GM19240 (cell line): ENCODE measurements at regions not wholly inside any gene's neighbourhood (a gene's known extent, or its start where the extent isn't known, plus 50 kb on each side); places are given as distances from the start of the nearest gene placed in this dataset.
A peak's percentile ranks its signal among the peaks of the same experiment; 100 is the strongest.

Experiments used
- DNase-seq: peaks from one replicate; pipeline ENCODE4 v3.0.0; 2011; ENCODE audit warnings: low spot score; ENCODE audit not compliant: insufficient read length

DNA sequence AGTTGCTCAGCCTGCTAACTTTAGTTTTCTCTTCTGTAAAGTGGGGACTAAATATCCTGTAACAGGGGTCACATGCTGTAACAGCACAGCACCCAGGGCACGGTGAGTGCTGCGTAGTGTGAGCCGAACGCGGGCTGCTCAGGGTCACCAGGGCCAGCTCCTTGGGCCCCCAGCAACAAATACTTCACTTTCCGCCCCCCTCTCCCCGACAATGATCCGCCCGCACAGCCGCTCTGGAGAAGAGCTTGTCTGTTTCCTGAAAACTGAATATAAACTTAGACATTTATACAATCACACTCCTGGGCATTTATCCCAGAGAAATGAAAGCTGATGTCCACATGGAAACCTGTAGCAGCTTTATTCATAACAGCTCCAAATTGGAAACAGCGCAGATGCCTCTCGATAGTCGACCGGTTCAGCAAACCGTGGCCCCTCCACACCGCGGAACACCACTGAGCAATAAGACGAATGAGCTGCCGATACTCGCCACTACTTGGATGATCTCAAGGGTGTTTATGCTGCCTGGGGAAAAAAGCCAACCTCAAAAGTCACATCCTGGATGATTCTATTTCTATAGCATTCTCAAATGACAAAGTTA, 267.2 kb downstream of the PARN start:
- no peak for DNase-seq

- no peak for DNase-seq
Measured at GRCh38 chr16:14360326-14361037, 269.6 kb downstream of the PARN start.

- DNase-seq, result no peak
Measured at GRCh38 chr16:14358697-14359305, 271.3 kb downstream of the PARN start.

GRCh38 chr16:14357328-14357727, 272.7 kb downstream of the PARN start:
- no peak for DNase-seq

GRCh38 chr16:14356064-14356463, 274.0 kb downstream of the PARN start:
- DNase-seq, result no peak

- DNase-seq, result peak; percentile 52
Measured at GRCh38 chr16:14354561-14355351, 275.3 kb downstream of the PARN start.

DNA sequence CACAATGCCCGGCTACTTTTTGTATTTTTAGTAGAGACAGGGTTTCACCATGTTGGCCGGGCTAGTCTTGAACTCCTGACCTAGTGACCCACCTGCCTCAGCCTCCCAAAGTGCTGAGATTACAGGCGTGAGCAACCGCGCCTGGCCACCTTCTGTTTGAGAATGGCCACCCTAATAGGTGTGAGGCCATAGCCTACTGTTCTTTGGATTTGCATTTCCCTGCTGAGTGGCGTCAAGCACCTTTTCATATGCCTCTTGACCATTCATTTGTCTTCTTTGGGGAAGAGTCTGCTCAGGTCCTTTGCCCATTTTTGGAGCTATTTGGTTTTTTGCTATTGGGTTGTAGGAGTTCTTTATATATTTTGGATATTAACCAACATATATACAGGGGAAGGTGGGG, 276.7 kb downstream of the PARN start:
- no peak for DNase-seq

GRCh38 chr16:14351647-14352046, 278.4 kb downstream of the PARN start:
- no peak for DNase-seq

- no peak for DNase-seq
Measured at GRCh38 chr16:14350626-14351025, 279.4 kb downstream of the PARN start.

DNA sequence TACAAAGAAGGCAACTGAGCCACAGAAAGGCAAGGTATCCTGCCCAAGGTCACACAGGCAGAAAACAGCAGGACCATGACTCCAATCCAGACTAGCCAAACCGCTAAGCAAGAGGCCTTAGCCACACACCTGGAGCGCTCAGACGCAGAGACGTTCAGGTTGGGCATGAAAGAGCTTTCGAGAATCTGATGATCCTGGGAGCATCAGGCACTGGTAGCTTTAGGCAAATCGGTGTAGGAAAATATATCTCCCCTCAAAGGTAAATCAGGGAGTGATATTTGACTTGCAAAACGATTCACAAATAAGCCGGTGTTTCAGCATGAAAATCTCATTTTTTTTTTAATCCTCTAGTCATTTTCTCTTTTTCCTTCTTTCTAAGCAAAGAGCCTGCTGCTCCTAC, 279.0 kb downstream of the MRTFB start:
- no peak for DNase-seq

GRCh38 chr16:14347706-14348105, 276.6 kb downstream of the MRTFB start:
- no peak for DNase-seq

DNA sequence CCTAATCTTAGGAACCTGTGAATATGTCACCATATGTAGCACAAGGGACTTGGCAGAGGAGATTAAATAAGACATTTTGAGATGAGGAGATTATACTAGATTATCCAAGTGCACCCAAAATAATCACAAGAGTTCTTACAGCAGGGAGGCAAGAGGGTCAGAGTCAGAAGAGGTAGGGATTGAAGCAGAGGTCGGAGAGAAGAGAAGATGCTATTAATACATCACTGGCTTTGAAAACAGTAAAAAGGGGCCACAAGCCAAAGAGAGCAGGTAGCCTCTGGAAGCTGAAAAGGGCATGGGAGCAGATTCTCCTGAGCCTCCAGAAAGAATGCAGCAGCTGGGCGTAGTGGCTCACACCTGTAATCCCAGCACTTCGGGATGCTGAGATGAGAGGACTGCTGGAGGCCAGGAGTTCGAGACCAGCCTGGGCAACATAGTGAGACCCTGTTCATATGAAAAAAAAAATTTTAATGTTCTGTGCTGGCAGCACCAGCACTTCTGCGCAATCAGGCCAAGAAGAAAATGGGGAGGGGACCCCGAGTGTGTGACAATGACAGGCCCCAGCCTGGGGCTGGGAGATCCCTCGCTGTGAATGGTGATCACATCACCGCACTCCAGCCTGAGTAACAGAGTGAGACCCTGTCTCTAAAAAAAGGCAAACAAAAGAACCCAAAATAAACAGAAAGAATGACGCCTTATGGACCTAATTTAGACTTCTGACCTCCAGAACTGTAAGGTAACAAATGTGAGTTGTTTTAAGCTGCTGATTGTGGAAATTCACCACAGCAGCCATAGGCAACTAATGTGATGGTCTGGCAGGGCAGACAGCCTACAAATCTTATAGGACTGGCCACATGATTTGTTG, 275.4 kb downstream of the MRTFB start:
- DNase-seq, result no peak

DNA sequence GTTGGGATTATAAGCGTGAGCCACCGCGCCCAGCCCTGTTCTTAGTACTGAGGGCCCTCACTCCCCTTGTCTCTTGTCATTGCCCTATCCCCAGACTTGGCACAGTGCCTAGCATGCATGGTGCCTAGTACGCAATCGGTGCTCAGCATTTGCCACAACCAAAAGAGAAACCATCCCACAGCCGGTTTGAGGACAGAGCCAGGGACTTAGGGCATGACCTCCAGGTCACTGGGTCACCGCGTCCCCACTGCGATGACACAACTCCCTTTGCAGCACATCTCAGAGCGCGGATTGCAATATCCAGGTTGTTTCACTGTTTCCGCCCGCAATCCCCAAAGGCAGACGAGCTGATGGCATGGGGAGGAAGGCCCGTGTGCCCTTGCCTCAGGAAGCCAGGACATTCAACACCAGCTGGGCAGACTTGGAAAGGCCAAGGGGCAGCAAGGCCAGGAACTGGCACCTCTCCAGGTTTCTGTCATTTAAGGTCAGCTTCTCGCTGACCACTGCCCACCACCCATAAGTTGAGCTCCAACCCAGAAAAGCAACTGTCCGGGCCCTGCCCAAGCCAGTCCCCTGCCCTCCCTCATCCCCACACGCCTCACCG, 274.5 kb downstream of the MRTFB start:
- DNase-seq, result no peak

GRCh38 chr16:14344945-14345344, 273.8 kb downstream of the MRTFB start:
- DNase-seq, result no peak

DNA sequence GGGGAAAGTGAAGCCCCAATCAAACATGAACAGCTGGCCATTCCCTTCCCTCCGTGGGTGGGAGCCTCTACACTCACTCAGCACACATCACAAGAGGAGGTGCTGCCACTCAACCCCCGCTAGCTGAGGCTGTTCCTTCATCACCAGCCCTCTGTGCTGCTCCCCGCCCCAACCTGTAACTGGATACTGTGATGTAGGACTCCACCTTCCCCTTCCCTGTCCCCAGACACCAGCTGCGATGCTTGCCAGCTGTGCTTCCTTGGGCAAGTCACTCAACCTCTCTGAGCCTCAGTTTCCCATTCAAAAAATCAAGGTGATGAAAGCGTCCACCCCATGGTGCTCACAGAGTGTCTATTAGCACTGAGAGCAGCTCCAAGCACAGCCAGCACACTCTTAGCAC, 273.2 kb downstream of the MRTFB start:
- DNase-seq, result no peak

- no peak for DNase-seq
Measured at GRCh38 chr16:14341324-14342225, 270.5 kb downstream of the MRTFB start.

GRCh38 chr16:14339694-14340093, 268.6 kb downstream of the MRTFB start:
- no peak for DNase-seq

GRCh38 chr16:14338969-14339368, 267.9 kb downstream of the MRTFB start:
- DNase-seq, result no peak

DNA sequence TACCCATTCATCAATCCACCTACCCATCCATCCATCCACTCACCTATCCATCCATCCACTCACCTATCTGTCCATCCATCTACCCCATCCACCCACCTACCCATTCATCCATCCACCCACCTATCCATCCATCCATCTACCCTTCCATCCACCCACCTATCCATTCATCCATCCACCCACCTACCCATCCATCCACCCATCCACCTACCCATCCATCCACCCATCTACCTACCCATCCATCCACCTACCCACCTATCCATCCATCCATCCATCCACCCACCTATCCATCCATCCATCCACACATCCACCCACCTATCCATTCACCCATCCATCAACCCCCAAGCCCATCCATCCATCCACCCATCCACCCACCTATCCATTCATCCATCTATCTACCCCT, 267.1 kb downstream of the MRTFB start:
- no peak for DNase-seq
